NCI-H510A (cell line): ENCODE measurements at regions not wholly inside any gene's neighbourhood (a gene's known extent, or its start where the extent isn't known, plus 50 kb on each side); places are given as distances from the start of the nearest gene placed in this dataset.

Source experiments
- DNase-seq: peaks from one replicate; lab custom pipeline; 2025; lab: John Stamatoyannopoulos, UW

DNA sequence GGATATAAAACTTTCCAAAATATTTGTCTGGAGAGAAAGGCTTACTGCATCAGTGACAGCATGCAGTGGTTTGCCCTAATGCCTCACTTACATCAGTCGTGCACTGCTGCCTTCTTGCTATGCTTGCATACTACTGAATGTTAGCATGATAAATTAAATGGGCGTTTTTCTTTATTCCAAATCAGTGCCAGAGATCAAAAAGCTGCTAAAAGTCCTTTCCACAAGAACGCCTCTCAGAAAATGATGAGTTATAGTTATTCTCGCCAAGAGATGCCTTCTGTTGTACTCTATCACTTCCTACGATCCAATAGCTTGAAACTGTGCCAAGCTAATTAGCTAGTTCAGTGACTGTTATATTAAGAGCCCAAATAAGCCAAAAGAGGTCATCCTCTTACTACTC is 345.8 kb upstream of the ROBO2 start:
- no peak for DNase-seq

DNA sequence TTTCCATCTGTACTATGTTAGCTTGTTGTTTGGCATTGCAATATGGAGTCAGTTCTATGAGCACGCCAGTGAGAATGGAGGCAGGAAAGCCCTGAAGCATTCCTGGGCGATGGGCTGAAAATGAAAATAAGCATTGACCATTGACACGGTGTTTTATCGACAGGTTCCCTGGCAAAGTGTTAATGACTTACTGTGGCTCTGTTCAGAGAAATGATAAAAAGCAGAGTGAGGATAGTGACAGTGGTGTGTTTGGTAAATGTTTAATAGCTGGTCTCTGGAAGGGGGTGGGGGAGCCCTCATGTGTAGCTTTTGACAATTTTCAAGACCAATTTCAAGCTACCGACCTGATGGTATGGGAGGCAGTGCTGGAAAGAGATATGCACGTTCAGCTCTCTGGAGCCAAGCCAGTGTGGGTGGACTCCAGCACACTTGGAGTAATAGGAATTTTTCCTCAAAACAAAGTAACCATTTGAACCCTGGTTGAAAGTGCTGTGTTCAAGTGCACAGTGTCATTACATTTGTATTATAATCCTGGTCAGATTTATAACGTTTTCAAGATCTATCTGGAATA is 341.7 kb upstream of the ROBO2 start:
- DNase-seq: no peak

DNA sequence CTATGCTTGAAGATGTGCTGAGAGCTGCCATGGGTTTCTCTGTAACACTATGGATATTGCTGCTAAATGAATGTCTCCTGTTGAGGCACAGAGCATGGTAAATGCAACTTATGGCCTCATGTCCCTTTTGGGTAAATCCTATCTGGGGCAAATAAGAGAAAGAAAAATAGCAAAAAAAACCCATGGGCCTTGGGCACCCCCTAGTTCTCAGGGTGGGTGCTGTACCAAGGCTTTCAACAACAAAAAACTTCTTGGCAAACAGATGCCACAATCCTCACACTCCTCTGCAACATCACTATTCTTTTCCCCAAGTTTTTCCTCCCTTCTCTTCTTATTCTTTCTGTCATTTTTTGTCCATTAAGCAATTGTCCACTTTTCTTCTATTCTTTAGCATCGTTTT is 340.1 kb upstream of the ROBO2 start:
- DNase-seq: no peak

DNA sequence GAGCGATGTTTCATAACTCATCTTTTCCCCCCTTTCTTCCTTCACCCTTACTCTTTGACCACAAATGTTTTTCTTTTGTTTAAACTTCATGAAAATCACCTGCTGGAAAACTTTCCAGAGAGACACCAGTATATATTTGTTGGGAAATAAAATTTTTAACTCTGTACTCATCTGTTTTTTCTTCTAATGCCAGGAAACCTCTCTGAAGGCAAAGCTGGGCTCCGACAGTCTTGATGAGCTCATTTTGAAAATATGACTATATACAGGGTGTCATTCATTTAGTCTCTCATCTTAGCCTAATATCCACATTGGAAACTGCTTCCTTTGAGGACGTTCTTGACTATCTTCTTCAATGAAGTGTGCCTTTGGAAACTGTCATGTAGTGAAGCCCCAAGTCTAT is 339.6 kb upstream of the ROBO2 start:
- DNase-seq: no peak

DNA sequence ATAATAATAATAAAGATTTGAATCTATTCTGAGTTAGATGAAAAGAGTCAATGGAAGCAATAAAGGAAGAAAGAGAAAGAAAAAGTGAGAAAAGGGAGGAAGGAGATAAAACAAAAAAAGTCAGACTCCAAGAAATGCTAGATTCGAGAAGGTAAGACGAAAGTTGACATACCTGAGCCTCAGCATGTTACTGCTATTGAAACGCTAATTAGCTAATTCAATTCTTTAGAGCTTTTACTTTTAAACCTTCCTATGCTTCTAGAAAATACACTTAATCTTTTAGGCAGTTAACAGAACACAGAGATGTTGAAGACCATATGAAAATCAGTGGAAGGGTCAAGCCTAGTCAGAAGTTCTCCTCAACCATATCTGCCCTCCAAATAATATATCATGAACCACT is 337.2 kb upstream of the ROBO2 start:
- DNase-seq: no peak

DNA sequence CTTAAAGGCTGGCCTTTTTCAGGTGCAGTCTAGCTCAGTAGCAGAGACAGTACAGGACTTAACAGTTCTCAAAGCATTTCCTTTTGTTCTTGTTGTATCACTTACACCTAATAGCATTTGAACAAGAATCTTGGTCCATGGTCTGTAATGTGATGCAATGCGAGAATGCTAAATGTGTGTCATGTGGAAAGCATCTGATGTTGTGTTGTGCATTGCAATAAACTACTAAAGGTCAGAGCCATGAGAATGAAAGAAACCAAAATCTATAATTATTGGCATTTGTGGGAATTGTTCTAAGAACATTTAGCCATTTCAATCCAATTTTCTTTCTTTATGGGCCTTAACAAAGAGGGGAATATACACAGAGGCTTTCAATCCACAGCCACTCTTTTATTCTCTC is 324.5 kb upstream of the ROBO2 start:
- no peak for DNase-seq

DNA sequence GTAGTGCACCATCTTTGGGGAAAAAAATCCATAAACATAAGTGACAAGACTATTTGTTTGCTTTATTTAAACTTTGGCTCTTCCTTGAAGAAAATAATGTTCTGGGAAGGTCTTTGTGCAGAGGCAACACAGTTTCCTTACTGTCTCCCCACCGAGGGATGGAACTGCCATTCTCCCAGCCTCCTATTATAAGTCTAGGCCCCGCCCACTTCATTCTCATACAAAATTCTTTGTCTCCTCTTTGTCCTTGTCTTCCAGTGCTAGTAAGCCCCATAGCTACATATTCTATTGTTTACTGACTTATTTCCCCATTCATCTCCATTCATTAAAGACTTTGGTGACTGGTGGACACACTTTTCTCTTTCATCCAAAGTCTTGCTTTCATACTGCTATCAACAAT is 316.5 kb upstream of the ROBO2 start:
- no peak for DNase-seq

DNA sequence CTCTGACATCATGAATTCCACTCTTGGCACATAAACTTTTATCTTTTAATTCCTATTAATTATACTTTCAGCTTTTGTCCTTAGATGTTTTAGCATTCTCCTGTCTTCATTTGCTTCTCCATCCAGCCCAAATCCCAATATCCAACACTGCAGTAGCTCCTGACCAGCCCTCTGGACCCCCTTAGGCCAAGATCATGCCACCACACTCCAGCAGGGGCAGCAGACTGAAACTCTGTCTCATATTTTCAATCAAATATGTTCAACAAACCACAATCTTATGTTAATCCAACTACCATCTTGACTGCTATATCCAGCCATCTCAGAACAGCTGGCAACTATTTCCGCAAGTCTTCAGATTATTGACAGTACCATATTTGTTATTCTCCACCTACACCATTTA is 315.8 kb upstream of the ROBO2 start:
- no peak for DNase-seq

DNA sequence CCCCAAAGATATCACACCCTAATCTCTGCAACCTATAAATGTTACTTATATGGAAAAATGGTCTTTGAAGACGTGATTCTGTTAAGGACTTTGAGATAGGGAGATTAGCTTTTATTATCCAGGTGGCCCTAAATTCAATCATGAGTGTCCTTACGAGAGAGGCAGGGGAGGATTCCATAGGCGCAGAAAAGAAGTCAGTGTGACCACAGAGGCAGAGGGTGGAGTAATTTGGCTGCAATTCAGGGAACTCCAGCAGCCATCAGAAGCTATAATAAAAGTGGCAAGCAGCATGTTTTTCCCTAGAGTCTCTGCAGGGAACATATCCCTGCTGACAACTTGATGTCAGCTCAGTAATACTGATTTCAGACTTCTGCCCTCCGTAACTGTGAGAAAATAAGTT is 315.2 kb upstream of the ROBO2 start:
- DNase-seq: no peak

DNA sequence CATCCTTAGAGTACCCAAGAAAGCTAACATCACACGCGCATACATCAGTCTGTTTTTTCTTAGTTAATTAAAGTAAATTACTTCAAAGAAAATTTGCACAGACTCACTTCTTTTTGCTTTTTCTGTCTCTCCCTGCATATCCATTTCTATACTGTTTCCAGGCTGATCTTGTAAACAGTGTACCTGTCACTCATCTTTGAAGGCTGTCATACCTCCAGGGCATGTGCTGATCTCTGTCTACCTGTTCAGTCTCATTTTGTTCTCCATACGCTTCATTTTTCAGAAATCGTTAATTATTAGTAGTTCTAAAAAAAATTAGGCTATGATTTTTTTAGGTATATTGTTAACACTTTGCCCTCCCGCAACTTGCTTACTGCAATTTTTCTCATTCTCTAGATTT is 313.9 kb upstream of the ROBO2 start:
- DNase-seq: no peak

DNA sequence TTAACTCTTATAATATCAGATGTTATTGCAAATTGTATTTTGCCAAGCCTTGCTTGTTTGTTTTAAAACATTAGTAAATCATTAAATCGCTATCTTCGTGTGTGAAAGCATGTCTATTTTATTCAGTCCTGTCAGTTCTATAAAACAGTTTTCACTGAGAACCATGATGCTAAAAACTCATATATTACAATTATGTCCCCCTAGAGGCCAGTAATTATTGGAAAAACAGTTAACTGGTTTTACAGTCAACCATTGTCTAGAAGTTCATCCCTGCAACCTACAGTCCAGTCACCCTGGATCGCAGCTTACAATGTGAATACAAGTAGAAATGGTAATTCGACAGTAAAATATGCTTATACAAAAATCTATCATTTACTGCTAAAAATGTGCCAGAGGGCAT is 311.5 kb upstream of the ROBO2 start:
- no peak for DNase-seq

DNA sequence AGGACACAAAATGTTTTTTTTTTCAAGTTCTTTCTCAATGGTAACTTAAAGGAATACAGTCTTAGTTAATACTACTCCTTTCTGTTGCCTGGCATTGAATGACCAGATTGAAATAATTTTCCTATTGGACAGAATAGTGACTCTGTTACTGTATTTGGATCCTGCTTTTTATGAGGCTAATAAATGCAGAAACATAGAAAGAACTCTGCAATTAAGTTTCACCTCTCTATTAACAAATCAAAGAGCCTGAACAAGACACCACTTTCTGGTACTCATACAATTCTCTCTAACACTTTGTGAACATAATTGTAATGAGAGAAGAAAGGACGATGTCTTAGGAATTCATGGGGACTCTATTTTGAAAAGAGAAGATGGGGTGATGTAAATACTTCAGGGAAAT is 308.4 kb upstream of the ROBO2 start:
- DNase-seq: no peak

DNA sequence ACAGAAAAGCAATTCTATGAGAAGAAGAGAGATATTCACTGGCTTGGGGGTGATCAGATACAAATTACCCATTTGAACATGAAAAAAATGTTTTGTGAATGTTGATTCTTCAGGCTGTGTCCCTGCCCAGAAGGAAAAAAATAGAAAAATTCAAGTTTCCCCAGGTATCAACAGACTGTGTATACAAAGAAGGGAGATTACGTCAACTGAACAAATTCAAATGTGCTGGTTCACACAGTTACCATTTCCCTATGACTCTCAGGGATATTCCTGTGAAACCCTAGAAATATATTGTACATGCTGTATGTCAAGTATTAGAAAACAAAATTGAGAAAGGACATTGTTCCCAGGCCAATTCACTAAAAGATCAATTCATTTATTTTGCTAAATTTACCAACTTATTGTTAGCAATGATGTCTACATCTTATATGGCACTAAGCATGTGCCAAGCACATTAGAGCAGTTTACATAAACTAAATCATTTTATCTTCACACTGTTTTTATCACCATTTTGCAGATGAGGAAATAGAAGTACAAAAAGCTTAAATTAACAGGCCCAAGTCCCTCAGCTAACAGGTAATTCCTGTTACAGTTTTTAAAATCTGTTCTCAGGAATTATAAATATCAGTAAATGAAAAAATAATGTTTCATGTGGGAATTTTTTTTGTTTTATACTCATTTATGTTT is 306.7 kb upstream of the ROBO2 start:
- DNase-seq: no peak

DNA sequence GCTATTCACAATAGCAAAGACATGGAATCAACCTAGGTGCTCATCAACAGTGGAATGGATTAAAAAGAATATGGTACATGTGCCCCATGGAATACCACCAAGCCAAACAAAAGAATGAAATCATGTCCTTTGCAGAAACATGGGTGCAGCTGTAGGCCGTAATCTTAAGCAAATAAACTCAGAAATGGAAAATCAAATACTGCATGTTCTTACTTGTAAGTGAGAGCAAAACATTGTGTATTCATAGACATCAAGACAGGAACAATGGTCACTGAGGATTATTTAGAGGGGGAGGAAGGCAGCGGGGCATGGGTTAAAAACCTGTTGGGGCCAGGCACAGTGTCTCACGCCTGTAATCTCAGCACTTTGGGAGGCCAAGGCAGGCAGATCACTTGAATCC is 304.7 kb upstream of the ROBO2 start:
- no peak for DNase-seq

DNA sequence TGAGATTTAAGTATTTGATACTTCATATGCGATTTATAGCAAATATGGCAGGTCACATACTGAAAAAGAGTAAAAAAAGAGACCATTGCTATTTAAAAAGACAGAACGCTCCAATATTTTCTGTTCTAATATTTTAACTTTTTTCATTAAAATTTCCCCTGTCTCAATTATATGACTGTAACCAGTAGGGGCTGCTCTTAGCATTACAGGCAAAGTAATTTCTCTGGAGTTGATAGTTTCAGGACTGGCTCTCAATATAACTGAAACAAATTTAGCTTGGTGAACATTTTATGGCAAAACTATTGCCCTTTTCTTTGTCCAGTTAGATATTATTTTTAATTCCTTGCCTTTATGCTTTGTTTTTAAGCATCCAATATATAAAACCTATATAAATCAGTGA is 286.3 kb upstream of the ROBO2 start:
- DNase-seq: no peak

DNA sequence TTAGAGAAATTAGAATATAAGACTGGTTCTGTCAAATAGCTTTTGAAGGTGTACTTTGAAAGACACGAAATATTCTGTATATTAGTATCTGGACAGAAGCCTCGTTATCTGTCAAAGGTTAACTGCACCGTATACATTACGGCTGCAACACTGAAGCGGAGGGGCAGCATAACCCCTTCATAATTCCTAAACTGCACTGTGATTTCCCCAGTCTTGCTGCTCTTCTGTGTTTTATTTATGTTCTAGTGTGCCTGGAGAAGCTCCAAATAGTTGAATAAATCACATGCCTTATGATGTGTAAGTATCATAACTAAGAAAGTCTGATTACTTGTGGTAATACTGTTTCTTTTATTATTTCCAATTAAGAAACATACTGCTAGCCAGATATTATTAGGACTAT is 285.7 kb upstream of the ROBO2 start:
- no peak for DNase-seq

DNA sequence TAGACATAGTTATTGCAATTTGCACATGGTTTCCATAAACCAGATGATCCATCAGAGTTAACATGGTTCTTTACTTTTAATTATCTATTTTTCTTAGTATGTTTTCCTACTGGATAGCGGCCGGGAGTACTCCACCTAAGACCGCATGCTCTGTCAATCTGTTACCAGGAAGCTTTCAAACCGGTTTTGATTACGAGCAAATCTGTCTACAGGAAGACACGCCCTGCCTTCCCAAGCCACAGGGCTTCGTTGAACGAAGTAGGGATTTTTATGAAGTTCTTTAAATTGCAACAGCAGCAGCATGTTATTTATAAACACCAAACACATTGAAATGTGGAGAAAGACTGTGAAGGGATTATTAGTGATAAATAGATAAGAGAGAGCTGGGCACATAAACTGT is 283.3 kb upstream of the ROBO2 start:
- no peak for DNase-seq

DNA sequence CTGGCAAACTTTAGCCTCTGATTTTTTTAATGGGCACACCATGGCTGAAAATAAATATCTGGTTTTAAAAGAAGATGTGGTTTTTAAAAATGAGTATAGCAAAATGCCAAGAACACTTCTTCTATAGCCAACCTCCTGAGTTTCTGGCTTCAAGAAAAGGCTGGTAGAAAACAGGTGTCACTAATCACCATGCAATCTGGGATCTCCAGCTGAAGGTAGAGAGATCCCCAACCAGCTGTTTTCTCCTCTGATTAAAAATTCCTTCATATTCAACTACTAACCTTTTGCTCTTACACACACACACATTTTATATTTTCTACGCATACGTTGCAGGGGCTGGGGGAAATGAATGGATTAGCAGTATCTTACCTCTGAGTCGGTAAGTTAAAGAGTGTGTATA is 279.6 kb upstream of the ROBO2 start:
- DNase-seq: no peak

DNA sequence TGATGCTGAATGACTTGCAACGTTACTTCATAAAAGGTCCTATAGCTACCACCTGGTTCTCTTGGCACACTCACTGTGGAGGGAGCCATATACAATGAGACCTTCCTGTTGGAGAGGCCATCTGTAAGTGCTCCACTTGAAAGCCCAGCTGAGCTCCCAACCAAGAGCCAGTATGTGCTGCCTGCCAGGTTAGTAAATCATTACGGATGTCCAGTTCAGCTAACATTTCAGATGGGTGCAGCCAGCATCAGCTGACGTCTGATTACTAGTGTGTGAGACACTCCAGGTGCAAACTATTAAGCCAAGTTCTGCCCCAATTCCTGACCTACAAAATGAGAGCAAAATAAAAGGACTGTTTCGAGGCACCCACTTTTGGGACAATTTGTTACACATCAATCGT is 274.4 kb upstream of the ROBO2 start:
- DNase-seq: peak; percentile 36

DNA sequence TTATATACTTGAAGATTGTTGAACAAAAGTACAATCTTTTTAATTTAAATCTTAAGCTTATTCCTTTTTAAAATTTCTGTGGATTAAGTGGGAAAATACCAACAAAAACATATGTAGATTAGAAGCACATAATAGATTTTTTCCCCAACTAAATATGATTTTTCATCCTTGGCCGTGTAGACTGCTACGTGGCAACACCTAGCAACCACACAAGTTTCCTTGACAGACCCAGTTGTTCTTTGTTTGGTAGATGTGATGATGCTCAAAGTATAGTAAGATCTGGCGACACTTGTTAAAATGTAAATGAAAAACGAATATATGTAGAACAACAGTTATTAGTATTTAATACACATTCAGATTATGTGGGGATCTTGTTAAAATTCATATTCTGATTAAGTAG is 271.0 kb upstream of the ROBO2 start:
- DNase-seq: no peak

DNA sequence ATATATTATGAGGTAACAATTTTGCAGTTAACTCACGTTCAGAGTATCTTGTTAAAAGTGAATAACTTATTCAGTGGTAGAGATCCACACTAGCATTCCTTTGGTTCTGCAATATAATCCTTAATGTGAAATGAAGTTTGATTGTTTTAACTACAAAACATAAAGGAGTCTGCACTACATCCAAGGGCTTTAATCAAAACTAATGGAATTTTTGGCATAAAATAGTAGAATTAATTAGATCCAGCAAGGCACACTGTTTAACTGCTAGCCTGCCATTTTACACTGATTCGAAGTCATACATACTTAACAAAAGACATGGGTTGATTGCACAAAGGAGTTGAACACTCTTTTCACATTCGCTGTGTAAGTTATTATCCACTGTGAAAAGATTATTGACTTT is 263.0 kb upstream of the ROBO2 start:
- DNase-seq: no peak

DNA sequence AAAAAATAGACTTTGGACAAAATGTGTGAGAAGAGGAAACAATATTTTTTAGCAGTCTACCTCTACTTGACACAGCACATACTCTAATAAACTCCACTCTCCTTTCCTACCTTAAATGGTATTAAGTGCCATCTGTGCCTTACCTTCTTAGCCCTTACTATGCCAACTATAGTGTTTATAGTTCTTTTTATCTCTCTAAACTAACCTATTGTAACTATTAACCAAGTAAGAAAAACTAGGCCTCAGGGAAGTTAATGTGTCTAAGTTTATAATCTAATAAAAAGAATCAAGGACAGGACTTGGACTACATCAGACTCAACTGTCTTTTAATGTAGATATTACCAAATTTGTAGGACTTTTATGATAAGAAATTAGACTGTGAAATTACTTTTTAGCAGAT is 251.7 kb upstream of the ROBO2 start:
- no peak for DNase-seq

DNA sequence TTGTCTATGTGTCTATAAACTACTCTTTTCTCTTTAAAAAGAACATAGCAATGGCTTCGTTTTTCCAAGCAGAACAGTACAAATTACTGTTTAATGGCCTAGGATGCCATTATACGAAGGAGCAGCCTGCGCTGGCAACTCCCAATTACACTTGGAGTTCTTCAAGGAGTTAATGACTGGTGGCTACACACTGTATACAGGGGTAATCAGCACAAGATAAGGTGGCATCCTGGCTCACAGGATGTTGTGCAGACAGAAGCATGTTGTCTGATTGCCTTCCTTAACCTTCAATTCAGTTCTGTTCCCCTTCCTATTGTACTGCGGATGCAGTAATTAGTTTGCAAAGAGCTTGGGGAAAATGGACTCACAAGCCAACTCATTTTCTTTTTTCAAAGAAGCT is 250.7 kb upstream of the ROBO2 start:
- DNase-seq: no peak

DNA sequence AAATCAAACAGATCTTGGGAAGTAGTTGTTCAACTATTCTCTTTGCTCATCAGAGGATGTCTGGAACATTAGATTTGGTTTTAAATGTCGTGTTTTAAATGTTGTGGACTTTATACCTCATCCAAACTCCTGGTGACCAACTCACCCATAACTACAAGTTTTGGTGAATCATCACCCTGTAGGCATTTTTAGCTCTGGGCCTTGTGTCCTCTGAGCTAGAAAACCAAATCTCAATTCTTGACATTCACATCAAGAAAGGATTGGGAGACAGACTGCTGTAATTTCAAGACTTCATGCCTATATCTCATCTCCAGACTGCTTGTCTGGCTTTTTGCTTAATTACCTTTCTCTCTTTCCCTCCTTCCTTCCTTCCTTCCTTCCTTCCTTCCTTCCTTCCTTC is 228.5 kb upstream of the ROBO2 start:
- DNase-seq: no peak
